HepG2 (cell line): ENCODE measurements at regions not wholly inside any gene's neighbourhood (a gene's known extent, or its start where the extent isn't known, plus 50 kb on each side); places are given as distances from the start of the nearest gene placed in this dataset.

ENCODE experiments used
- CC2D1A ChIP-seq: sonication (generic); formaldehyde crosslinking; IDR thresholded peaks from 2 replicates; pipeline ENCODE4 v1.8.1; 2023; ENCODE audit warnings: mild to moderate bottlenecking, missing genetic modification reagents
- CCAR2 ChIP-seq: fragments of 200-400 bp; formaldehyde crosslinking; optimal IDR thresholded peaks from 2 replicates; pipeline ENCODE3; 2018; ENCODE audit warnings: low read depth, mild to moderate bottlenecking, low read length, moderate library complexity
- ELF1 ChIP-seq: sonication (generic); formaldehyde crosslinking; IDR thresholded peaks from 2 replicates; pipeline ENCODE4 v1.4.0; 2020; ENCODE audit warnings: missing genetic modification reagents
- ESRRA ChIP-seq: sonication (generic); formaldehyde crosslinking; IDR thresholded peaks from 2 replicates; pipeline ENCODE4 v1.5.1; 2020; ENCODE audit warnings: mild to moderate bottlenecking, low read depth, missing genetic modification reagents
- GZF1 ChIP-seq: sonication (generic); formaldehyde crosslinking; IDR thresholded peaks from 2 replicates; pipeline ENCODE4 v1.5.1; 2020; ENCODE audit warnings: mild to moderate bottlenecking, missing genetic modification reagents
- KDM4B ChIP-seq: sonication (generic); formaldehyde crosslinking; IDR thresholded peaks from 2 replicates; pipeline ENCODE4 v1.4.0; 2020; ENCODE audit warnings: missing genetic modification reagents
- KLF16 ChIP-seq, 2 experiments: sonication (generic) in 1 of 2; formaldehyde crosslinking in 1 of 2; IDR thresholded peaks; 2 replicates each; pipeline versions ENCODE4 v1.6.1 to v1.8.0; 2016 to 2023; ENCODE audit warnings: missing genetic modification reagents in 2 of 2, missing compliant biosample characterization in 1 of 2
- MAFG ChIP-seq: sonication (generic); formaldehyde crosslinking; IDR thresholded peaks from 2 replicates; pipeline ENCODE4 v1.5.1; 2020; ENCODE audit warnings: mild to moderate bottlenecking, missing genetic modification reagents
- MEF2D ChIP-seq: sonication (generic); formaldehyde crosslinking; IDR thresholded peaks from 2 replicates; pipeline ENCODE4 v1.5.1; 2020; ENCODE audit warnings: mild to moderate bottlenecking, missing genetic modification reagents
- REPIN1 ChIP-seq: sonication (generic); formaldehyde crosslinking; IDR thresholded peaks from 2 replicates; pipeline ENCODE4 v1.8.0; 2022; ENCODE audit warnings: missing genetic modification reagents, low read depth, mild to moderate bottlenecking, borderline replicate concordance
- SPEN ChIP-seq: sonication (generic); formaldehyde crosslinking; IDR thresholded peaks from 2 replicates; pipeline ENCODE4 v1.5.1; 2020; ENCODE audit warnings: low read depth, mild to moderate bottlenecking, missing genetic modification reagents
- TBX3 ChIP-seq: fragments of 450-650 bp; IDR thresholded peaks from 2 replicates; pipeline ENCODE4 v1.6.1; 2017; ENCODE audit warnings: antibody characterized with exemption, mild to moderate bottlenecking, inconsistent platforms, borderline replicate concordance
- THAP8 ChIP-seq: sonication (generic); formaldehyde crosslinking; IDR thresholded peaks from 2 replicates; pipeline ENCODE4 v1.5.1; 2020; ENCODE audit warnings: missing genetic modification reagents, mild to moderate bottlenecking, borderline replicate concordance
- ZMAT3 ChIP-seq: sonication (generic); formaldehyde crosslinking; conservative IDR thresholded peaks from 2 replicates; pipeline ENCODE4 v1.7.0; 2021; ENCODE audit warnings: missing genetic modification reagents
- ZNF260 ChIP-seq: sonication (generic); formaldehyde crosslinking; IDR thresholded peaks from 2 replicates; pipeline ENCODE4 v1.4.0; 2020; ENCODE audit warnings: missing genetic modification reagents, low read depth, mild to moderate bottlenecking, borderline replicate concordance
- ZNF446 ChIP-seq: sonication (generic); formaldehyde crosslinking; IDR thresholded peaks from 2 replicates; pipeline ENCODE4 v1.5.0; 2020; ENCODE audit warnings: mild to moderate bottlenecking, missing genetic modification reagents
- ZNF615 ChIP-seq: sonication (generic); formaldehyde crosslinking; IDR thresholded peaks from 2 replicates; pipeline ENCODE4 v1.5.0; 2020; ENCODE audit warnings: mild to moderate bottlenecking, missing genetic modification reagents, borderline replicate concordance
- ZNF710 ChIP-seq: sonication (generic); formaldehyde crosslinking; IDR thresholded peaks from 2 replicates; pipeline ENCODE4 v1.5.0; 2020; ENCODE audit warnings: mild to moderate bottlenecking, missing genetic modification reagents, borderline replicate concordance
- ZNF761 ChIP-seq: sonication (generic); formaldehyde crosslinking; conservative IDR thresholded peaks from 2 replicates; pipeline ENCODE4 v1.4.0; 2020; ENCODE audit warnings: mild to moderate bottlenecking, missing genetic modification reagents
- TF ChIP-seq, protein P1 (sequence below): sonication (generic); formaldehyde crosslinking; IDR thresholded peaks from 2 replicates; pipeline ENCODE4 v1.8.1; 2023; ENCODE audit warnings: mild to moderate bottlenecking, missing genetic modification reagents, borderline replicate concordance
- TF ChIP-seq, protein P2 (sequence below): sonication (generic); formaldehyde crosslinking; IDR thresholded peaks from 2 replicates; pipeline ENCODE4 v1.4.0; 2020; ENCODE audit warnings: mild to moderate bottlenecking, missing genetic modification reagents

GRCh38 chr4:123599920-123600810 is 203.6 kb downstream of the SPRY1 start (continued):
- no peak for TF ChIP-seq ZMAT3 (CRISPR knock-in tag)
- TF ChIP-seq CC2D1A (CRISPR knock-in tag), result no peak
- no peak for TF ChIP-seq GZF1
- TF ChIP-seq ZNF260 (CRISPR knock-in tag), result no peak
- peak in 1 of 2 experiments; percentile 76; a peak in 2 of 4 replicates for TF ChIP-seq KLF16 (CRISPR knock-in tag; IDR thresholded peaks at IDR 0.05)
- peak; percentile 48; the same call in 1 of the 2 replicates for TF ChIP-seq ELF1 (CRISPR knock-in tag)
- no peak; the same call in 1 of the 2 replicates for TF ChIP-seq ZNF615
- peak; percentile 88; the same call in 1 of the 2 replicates for TF ChIP-seq KDM4B
- TF ChIP-seq REPIN1, result peak; percentile 83
- TF ChIP-seq THAP8 (CRISPR knock-in tag), result no peak
- no peak for TF ChIP-seq ZNF446 (CRISPR knock-in tag)
- peak; percentile 76 for TF ChIP-seq MEF2D (CRISPR knock-in tag)
- TF ChIP-seq, protein P1, sequence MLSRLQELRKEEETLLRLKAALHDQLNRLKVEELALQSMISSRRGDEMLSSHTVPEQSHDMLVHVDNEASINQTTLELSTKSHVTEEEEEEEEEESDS (CRISPR knock-in tag), result 0 out of 2 replicates have a peak, but pooled peaks have one; percentile 79
- no peak for TF ChIP-seq CCAR2
- 0 out of 2 replicates have a peak, but pooled peaks have one; percentile 41 for TF ChIP-seq ESRRA
- TF ChIP-seq ZNF761 (CRISPR knock-in tag), result 0 out of 2 replicates have a peak, but pooled peaks have one; percentile 32
- TF ChIP-seq SPEN (CRISPR knock-in tag), result peak; percentile 92; the same call in 1 of the 2 replicates
- TF ChIP-seq, protein P2, sequence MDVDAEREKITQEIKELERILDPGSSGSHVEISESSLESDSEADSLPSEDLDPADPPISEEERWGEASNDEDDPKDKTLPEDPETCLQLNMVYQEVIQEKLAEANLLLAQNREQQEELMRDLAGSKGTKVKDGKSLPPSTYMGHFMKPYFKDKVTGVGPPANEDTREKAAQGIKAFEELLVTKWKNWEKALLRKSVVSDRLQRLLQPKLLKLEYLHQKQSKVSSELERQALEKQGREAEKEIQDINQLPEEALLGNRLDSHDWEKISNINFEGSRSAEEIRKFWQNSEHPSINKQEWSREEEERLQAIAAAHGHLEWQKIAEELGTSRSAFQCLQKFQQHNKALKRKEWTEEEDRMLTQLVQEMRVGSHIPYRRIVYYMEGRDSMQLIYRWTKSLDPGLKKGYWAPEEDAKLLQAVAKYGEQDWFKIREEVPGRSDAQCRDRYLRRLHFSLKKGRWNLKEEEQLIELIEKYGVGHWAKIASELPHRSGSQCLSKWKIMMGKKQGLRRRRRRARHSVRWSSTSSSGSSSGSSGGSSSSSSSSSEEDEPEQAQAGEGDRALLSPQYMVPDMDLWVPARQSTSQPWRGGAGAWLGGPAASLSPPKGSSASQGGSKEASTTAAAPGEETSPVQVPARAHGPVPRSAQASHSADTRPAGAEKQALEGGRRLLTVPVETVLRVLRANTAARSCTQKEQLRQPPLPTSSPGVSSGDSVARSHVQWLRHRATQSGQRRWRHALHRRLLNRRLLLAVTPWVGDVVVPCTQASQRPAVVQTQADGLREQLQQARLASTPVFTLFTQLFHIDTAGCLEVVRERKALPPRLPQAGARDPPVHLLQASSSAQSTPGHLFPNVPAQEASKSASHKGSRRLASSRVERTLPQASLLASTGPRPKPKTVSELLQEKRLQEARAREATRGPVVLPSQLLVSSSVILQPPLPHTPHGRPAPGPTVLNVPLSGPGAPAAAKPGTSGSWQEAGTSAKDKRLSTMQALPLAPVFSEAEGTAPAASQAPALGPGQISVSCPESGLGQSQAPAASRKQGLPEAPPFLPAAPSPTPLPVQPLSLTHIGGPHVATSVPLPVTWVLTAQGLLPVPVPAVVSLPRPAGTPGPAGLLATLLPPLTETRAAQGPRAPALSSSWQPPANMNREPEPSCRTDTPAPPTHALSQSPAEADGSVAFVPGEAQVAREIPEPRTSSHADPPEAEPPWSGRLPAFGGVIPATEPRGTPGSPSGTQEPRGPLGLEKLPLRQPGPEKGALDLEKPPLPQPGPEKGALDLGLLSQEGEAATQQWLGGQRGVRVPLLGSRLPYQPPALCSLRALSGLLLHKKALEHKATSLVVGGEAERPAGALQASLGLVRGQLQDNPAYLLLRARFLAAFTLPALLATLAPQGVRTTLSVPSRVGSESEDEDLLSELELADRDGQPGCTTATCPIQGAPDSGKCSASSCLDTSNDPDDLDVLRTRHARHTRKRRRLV (CRISPR knock-in tag), result peak; percentile 89
- peak; percentile 88; the same call in 1 of the 2 replicates for TF ChIP-seq TBX3
- TF ChIP-seq ZNF710 (CRISPR knock-in tag), result peak; percentile 81; the same call in 1 of the 2 replicates
- no peak for TF ChIP-seq MAFG (CRISPR knock-in tag)
